ENCODE measurements at regions not wholly inside any gene's neighbourhood (a gene's known extent, or its start where the extent isn't known, plus 50 kb on each side); places are given as distances from the start of the nearest gene placed in this dataset.

GRCh38 chr14:101191101-101191720 is 287.7 kb upstream of the RTL1 start:
- TF ChIP-seq CTCF (IDR thresholded peaks at IDR 0.05), result no peak
- no peak for TF ChIP-seq POLR2A (IDR thresholded peaks at IDR 0.05)
- TF ChIP-seq POLR2AphosphoS5 (IDR thresholded peaks at IDR 0.05), result no peak

Data from prostate gland (tissue), 2 donors.